Transverse colon (tissue), 3 donors: ENCODE measurements at regions not wholly inside any gene's neighbourhood (a gene's known extent, or its start where the extent isn't known, plus 50 kb on each side); places are given as distances from the start of the nearest gene placed in this dataset.

Experiments used
- CTCF ChIP-seq, 5 experiments: fragments of 200-600 bp in 3 of 5; fragments of 450-650 bp in 2 of 5; sonication (generic) in 3 of 5; IDR thresholded peaks; 1 replicate in 2 of 5; 2 replicates in 3 of 5; pipeline ENCODE4 v1.5.1; 2016 to 2017; ENCODE audit warnings: antibody characterized with exemption in 5 of 5, inconsistent platforms in 3 of 5, mild to moderate bottlenecking in 2 of 5, moderate library complexity in 1 of 5
- POLR2A ChIP-seq: fragments of 450-650 bp; IDR thresholded peaks from one replicate; pipeline ENCODE4 v1.6.1; 2016; ENCODE audit warnings: antibody characterized with exemption, mild to moderate bottlenecking, moderate library complexity

GRCh38 chr3:13222891-13223573 is 149.8 kb upstream of the IQSEC1 start:
- TF ChIP-seq CTCF (IDR thresholded peaks at IDR 0.05) (no peak), POLR2A (no peak)
